HG03354 (cell line): ENCODE measurements at regions not wholly inside any gene's neighbourhood (a gene's known extent, or its start where the extent isn't known, plus 50 kb on each side); places are given as distances from the start of the nearest gene placed in this dataset.
"Not testable (repeated sequence)": the region's sequence is repeated elsewhere in the genome, so short reads cannot be mapped to it uniquely, and the experiment has no call there.

Experiments used
- ATAC-seq: cut with Tn5 transposase; IDR thresholded peaks from one replicate; pipeline ENCODE4 v1.9.1; 2021; ENCODE audit warnings: mild to moderate bottlenecking; ENCODE audit not compliant: unreplicated experiment, poor library complexity, severe bottlenecking

DNA sequence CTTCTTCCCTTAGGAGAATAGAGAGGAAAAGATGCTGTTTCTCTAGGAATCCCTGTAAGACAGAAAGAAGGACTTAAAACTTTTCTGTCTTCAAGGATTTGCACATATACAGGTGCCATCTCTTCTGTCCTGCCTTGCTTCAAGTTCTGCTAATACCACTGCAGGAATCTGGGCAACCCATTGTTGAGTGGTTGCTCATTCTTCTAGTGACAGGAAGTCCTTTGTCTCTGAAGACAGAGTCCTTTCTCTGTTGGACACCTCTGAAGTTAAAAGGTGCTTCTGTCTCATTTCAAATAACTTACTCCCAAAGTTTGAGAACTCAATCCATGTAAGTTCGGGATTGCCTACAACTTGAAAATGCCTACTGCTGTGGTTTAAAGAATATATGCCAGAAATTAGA lies 114.4 kb upstream of the TMTC4 start:
- ATAC-seq: no peak

DNA sequence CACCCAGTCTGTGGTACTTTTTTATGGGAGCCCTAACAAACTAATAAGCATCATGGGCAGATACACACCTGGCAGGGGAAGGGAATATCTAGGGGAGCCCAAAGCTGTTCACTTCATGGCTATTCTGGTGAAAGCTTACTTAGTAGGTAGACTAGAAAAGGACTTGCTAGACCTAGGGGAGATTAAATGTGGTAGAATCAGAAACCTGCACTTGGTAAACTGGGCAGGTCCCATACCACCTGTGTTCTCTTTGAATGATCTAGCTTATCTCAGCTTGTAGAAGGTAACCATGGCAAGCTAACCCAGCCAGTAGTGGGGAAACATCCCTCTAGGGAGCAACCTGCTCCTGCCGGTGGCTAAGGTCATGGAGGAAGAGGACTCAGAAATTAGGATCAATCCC lies 113.9 kb upstream of the TMTC4 start:
- no peak for ATAC-seq

DNA sequence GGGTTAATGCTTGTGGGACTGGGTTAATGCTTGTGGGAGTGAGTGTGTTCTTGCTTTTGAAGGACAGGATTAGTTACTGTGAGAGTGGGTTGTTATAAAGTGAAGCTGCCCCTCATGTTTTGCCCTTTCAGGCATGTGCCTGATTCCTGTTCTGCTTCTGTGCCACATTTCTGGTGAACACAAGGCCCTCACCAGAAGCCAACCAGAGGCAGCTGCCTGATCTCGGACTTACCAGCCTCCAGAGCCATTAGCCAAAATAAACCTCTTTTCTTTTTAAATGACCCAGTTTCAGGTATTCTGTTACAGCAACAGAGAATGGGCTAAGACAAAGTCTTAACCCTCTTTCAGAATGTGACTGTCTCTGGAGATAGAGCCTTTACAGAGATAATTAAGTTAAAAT lies 113.3 kb upstream of the TMTC4 start:
- ATAC-seq: no peak

DNA sequence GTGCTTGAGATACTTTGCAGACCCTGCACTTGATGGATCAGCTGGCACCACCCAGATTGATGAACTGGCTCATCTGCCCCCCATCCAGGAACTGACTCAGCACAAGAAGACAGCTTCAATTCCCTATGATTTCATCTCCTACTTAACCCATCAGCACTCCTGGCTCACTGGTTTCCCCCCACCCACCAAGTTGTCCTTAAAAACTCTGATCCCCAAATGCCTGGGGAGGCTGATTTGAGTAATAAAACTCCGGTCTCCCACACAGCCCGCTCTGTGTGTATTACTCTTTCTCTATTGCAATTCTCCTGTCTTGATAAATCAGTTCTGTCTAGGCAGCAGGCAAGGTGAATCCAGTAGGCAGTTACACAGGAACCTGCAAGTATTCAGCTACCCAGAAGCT lies 102.1 kb upstream of the TMTC4 start:
- ATAC-seq: not testable (repeated sequence)

DNA sequence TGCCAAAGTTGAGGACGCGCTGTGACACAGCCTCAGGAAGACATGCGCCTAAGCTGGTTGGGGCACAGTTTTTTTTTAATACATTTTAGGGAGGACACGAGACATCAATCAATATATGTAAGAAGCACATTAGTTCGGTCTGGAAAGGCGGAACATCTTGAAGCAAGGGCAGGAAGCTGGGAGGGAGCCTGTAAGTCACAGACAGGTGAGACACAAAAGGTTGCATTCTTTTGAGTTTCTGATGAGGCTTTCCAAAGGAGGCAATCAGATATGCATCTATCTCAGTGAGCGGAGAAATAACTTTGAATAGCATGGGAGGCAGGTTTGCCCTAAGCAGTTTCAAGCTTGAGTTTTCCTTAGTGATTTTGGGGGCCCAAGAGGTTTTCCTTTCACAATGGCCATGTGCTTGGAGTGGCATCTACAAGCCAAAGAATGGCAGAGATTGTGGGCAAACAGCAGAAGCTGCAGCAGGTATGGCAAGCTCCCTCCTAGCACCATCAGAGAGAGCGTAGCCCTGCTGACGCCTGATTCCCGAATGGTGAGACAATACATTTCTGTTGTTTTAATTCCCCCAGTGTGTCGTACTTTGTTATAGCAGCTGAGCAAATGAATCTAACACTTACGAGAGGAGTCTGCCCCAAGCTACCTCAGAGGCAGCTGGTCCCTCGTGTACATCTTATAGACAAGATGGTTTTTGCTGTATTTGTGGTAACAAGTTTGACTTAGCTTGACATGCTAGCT lies 99.5 kb upstream of the TMTC4 start:
- no peak for ATAC-seq

DNA sequence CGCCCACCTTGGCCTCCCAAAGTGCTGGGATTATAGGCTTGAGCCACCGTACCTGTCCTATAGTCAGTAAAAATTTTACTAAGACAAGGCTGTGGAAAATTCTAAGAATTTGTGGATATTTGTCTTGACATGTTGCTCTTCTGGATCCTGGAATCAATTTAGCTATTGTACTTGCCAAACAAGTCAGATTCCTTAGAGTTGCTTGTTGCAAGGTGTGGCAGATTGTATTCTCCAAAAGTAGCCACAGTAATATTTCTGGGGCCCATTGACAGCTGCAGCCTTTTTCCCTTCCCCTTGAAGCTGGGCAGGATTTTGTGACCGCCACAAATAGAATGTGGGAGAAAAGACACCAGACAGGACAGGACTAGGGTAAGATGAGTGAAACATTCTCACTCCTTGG lies 98.8 kb upstream of the TMTC4 start:
- no peak for ATAC-seq

DNA sequence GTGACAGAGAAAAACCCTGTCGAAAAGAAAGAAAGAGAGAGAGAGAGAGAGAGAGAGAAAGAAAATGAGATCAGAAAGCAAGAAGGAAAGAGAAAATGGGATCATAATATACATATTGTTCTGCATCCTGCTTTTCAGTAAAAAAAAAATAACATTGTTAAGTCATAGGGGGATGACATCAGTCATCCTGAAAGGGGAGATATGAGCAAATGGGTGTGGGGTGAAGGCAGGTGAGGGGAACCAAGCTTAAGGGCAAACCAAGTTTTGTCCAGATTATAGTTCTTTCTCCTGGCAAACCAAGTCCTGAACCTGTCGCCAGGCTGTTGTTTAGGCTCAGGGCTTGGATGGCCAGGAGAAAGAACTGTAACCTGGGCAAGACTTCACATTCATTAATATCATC lies 92.6 kb upstream of the TMTC4 start:
- no peak for ATAC-seq

DNA sequence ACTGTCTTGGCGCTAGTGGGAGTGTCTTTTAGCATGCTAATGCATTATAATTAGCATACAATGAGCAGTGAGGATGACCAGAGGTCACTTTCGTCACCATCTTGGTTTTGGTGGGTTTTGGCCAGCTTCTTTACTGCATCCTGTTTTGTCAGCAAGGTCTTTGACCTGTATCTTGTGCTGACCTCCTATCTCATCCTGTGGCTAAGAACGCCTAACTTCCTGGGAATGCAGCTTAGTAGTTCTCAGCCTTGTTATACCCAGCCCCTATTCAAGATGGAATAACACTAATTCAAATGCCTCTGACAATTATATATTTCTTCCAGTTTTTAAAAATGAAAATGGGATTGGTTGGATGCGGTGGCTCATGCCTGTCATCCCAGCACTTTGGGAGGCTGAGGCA lies 92.0 kb upstream of the TMTC4 start:
- ATAC-seq: not testable (repeated sequence)

DNA sequence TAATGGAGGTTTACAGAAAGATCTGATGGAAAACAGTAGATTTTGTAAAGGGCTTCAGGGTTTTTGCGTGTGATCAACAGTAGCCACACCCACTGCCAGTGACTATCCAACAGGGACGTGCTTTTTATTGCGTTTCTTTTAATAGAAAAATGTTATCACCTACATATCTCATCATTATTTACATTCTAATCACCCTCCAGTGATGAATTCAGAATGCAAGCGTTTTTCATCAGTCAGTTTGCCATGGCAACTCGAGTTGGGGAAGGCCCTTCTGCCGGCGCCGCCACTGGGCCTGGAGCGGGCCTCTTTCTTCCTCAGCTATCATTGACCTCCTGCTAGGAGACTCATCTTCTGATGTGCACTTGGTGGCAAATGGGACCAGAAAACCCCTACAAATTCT lies 90.3 kb upstream of the TMTC4 start:
- ATAC-seq: no peak

DNA sequence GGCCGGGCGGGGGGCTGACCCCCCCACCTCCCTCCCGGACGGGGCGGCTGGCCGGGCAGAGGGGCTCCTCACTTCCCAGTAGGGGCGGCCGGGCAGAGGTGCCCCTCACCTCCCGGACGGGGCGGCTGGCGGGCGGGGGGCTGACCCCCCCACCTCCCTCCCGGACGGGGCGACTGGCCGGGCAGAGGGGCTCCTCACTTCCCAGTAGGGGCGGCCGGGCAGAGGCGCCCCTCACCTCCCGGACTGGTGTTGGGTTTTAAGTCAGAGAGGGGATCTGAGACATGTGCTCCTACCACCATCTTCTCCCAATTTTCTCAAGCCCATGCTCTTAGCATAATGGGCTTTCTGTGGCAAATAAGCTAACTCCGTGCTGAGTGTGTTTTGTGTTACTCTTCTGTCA lies 87.5 kb upstream of the TMTC4 start:
- ATAC-seq: not testable (repeated sequence)

DNA sequence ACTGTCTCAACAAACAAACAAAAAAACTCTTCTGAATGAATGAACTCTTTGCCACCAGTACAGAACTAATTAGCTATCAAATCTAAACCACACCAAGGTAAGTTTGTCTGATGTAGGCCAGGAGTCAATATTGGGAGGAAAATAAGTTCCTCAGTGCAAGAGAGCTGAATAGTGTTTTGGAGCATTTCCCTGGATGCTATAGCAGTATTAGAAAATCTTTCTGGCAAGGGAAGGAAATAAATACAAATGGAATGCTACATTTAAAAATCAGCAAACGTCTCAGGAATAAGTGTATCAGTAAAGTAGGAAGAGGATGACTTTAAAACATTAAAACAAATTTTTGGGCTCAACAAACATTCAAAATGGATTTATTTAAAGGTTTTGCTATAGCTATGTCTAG lies 81.3 kb upstream of the TMTC4 start:
- no peak for ATAC-seq

DNA sequence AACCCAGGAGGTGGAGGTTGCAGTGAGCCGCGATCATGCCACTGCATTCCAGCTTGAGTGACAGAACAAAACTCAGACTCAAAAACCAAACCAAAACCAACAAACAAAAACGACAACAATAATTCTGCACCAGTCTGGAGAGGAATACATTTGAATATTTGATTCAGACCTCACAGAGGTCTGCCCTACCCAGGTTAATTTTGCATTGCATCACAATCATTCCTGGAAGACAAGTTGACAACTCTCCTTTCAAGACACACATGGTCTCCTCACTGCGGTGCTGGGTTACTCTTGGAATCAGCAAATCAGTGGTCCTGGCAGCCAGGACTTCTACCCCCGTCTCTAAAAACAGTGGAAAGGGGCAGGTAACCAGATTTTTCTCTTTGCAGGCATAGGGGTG lies 79.9 kb upstream of the TMTC4 start:
- ATAC-seq: no peak

DNA sequence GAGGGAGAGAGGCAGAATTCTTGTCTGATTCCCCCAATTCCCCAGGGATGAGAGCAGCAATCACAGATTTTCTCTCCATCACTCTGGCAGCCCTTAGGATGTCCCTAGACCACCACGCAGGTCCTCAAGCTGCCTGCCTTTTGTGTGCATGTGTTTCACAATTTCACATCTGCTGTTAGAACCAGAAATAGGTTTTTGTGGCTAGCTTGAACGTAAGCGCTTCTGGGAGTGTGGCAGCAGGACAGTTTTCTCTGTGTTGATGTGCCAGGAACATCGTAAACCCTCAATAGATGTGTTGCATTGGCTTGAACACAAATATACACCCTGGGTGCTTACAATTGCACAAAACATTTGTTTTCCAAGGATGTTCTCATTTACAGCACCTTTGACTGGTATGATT lies 78.8 kb upstream of the TMTC4 start:
- no peak for ATAC-seq

DNA sequence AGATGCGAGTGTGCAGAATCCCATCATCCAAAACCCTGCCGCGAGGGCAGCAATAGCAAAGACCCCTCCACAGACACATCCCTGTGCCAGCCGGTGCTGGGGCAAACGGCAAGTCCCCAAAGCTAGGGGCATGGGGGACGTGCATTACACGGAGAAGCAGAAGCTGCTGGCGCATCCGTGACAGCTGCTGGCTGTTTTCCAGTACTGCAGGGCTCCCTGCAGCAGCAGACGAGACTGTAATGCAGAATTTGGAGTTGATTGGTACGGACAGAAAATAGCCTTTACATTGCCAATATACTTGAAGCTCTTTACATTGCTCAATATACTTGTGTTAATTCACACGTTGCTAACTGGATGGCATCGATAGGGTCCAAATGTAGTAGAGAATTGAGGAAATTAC lies 77.2 kb upstream of the TMTC4 start:
- ATAC-seq: no peak

DNA sequence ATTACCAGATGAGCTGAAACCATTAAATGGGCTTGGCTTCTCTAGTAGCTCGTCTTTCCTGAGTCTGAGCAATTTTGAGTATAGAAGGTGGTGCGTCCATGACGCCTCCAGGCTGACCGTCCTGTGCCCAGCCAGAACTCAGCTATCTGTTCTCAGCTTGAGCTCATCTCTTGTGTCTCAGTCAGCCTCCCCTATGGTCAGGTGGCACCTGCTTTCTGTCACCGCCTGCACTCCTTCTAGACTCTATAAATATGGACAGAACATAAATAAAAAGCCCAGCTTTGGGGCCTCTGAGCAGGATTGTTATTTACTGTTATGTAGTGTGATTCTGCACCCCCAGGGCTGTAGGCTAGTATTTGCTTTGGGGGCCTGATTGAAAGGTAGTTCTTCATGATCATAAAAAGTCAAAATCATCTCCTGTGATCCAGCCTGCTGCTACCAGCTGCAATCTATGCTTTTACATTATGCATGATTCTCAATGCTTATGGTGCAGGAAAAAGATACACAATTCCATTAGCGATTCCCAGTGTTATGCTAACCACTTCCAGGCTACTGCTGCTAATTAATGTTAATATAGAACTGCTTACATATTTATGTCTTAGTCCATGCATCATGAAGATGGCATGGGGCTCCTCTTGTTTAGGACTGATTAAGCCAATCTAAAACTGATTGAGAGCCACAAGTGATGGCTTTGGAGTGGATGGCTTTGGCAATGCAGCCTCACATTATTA lies 72.5 kb upstream of the TMTC4 start:
- ATAC-seq: no peak

DNA sequence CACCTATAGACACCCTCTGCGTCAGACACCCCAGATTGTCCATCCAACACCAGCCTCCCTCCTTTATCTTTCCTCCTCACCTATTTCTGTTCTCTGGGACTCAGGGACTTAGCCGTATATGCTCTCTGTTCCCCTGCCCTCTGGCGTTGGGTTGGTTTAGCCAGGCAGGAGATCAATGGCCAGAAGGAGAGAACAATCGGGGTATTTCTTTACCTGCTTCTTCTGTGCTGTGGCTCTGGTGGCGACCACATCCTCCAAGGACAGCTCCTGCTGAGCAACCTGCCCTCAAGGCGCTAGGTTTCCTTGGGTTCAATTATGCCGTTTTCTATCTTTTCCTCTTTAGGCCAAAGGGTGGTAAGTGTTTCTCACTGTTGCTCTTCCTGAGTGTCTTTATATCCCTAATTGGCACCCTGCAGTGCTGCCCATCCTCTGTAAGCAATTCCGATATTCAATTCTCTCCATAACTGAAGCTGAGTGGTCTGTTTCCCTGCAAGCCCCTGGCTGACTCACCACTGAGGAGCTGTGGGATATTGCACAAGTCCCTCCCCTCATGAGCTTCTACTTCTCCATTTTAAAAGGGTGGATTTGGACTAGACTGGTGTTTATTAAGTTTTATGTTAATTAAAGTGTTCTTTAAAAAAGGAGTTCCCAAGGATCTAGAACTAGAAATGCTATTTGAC lies 63.7 kb upstream of the TMTC4 start:
- ATAC-seq: no peak

DNA sequence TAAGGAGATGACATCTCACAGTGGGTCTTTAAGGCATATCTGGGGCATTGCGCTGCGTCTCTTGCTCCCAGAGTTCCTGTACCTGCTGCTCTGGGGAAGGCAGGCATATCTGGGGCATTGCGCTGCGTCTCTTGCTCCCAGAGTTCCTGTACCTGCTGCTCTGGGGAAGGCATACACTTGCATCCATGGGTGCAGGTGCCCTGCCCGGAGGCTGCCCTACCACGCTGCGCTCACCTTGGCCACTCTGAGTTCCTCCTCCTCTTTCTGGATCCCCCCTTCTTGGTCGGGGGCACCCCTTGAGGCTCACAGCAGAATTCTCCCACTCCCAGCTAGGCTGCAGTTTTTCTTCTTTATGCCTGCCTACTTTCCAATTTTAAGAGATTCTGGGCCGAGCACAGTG lies 60.9 kb upstream of the TMTC4 start:
- ATAC-seq: no peak

DNA sequence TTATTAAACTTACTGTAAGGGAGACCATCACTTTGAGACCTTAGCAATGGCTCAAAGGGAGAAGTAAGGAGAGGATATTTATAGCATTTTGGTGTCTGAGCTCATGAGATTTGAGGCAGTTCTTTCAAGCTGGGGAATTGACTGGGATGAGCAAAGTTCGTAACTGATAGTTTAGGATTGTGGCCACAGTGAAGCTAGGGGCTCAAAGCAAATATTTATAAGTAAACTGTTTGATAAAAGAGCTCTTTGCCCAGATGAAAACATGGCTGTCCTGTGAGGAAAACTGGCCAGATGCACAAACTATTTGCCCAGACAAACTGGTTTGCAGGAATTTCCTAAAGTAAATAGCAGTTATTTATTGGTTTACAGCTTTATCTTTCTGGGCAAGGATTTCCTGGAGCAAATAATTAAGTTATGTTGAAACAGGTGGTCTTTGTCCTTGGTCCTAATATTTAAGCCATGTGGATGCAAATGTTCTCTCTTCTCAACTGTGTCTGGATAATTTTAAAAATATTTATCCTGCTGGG lies 59.7 kb upstream of the TMTC4 start:
- ATAC-seq: no peak

DNA sequence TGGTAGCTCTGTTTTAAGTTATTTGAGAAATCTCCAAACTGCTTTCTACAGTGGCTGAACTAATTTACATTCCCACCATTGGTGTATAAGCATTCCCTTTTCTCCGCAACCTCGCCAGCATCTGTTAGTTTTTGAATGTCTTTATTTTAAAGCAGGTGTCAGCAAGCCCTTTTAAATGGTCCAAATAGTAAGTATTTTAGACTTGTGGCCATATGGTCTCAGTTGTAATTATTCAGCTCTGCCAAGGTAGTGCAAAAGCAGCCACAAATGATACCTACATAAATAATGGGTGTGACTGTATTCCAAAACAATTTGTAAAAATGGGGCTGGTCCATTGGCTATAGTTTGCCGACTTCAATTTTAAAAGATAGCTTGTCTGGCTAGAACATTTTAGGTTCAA lies 58.7 kb upstream of the TMTC4 start:
- no peak for ATAC-seq

DNA sequence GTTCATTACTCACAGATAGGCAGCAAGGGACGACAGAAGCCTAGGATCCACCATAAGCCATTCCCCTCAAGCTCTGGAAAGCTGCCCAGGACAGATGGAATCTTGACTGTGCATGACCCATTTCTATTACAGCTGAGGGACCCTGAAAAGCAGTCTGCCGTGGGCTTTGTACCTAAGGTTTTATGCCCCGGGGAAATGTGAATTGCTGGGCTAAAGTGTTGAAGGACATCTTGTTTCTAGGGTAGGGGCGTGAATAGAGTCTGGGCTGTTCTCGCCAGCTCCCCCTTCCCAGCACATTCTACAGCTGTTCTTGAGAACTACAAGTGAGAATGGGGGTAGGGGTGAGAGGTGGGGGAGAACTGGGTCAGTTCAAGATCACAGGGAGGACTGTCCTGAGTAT lies 53.6 kb upstream of the TMTC4 start:
- ATAC-seq: no peak

DNA sequence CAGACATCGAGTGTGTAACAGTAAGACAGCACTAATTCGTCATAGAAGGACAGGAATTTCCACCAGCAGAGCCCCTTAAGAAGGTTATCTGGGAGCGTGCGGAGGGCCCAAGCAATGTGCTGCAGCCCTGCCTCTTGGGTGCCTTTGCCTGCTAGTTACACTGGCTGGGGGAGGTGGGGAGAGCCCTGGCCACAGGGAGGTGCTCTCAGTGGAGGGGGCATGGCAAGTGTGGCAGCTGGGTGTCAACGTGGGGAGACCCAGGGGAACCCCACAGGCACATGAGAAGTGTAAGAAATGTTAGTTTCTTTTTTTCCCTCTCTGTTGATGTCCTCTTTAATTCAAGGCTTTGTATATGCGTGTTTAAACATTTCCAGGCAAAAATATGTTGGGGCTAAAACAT lies 50.9 kb upstream of the TMTC4 start:
- no peak for ATAC-seq
